ENCODE measurements at regions not wholly inside any gene's neighbourhood (a gene's known extent, or its start where the extent isn't known, plus 50 kb on each side); places are given as distances from the start of the nearest gene placed in this dataset.
A peak's percentile ranks its signal among the peaks of the same experiment; 100 is the strongest.

DNA sequence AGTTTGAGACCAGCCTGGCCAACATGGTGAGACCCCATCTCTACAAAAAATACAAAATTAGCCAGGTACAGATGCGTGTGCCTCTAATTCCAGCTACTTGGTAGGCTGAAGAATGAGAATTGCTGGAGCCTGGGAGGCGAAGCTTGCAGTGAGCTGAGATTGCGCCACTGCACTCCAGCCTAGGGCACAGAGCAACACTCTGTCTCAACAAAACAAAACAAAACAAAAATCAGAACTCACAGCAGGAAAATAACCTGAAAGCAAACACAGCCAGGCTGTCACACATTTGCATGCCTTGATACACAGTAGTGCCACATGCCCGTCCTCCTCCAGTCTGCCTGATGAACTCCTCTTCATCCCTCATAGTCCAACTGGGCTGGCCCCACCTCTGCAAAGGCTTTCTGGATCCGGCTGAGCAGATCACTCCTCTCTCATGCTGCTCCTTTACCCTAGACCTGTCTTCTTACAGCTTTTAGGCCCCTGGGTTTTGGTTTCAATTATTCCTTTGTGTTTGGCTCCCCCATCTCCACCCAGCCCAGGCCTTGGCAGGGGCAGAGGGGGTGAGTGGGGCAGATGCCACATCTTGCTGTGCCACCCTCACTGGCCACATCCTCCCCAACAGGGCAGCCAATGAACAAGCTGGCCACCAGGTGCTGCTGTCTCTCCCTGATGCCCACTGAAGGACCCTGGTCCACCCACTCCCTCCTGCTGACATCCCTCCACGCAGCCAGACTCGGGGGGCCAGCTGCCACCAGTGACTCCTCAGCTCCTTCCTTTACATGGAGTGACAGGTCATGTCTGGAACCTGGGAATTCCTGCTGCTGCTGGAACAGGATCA is 62.0 kb upstream of the GGTA1 start:
- Histone ChIP-seq H3K27ac (ENCODE audit: insufficient read length, low read depth, low read length) (no peak overlapping the region), H4K91ac (ENCODE audit: insufficient read length, low read depth, low read length) (no peak overlapping the region), H3K4ac (ENCODE audit: low read depth, low read length) (no peak overlapping the region), H2BK15ac (ENCODE audit: low read depth, low read length) (no peak overlapping the region), H3K23ac (ENCODE audit: insufficient read length, low read depth, low read length) (no peak overlapping the region), H3T11ph (ENCODE audit: low read length) (no peak overlapping the region), H3K4me1 (ENCODE audit: insufficient read depth, low read length) (peaks cover 4% of the 10 kb centered on the region; the same call in 1 of the 2 replicates), H3K56ac (ENCODE audit: insufficient read length, low read depth, low read length) (no peak overlapping the region), H3K9me3 (ENCODE audit: control insufficient read depth, low read depth, low read length) (no peaks in the 10 kb centered on the region), H3K9ac (ENCODE audit: extremely low read depth, insufficient read length, low read length) (no peak overlapping the region), H3K79me2 (ENCODE audit: insufficient read depth, low read length) (no peaks in the 10 kb centered on the region), H4K20me1 (ENCODE audit: control insufficient read depth, insufficient read depth, insufficient read length) (no peaks in the 10 kb centered on the region), H3K23me2 (ENCODE audit: insufficient read length, low read depth, low read length, poor library complexity, severe bottlenecking) (no peaks in the 10 kb centered on the region), H2BK20ac (ENCODE audit: low read depth, low read length, poor library complexity, severe bottlenecking) (no peak overlapping the region), H3K27me3 (ENCODE audit: insufficient read depth, low read length) (no peaks in the 10 kb centered on the region), H3K18ac (ENCODE audit: insufficient read length, low read depth, low read length) (no peak overlapping the region), H4K5ac (ENCODE audit: insufficient read length, low read depth, low read length) (no peak overlapping the region), H3K14ac (ENCODE audit: insufficient read depth, low read length) (no peak overlapping the region; the same call in 1 of the 2 replicates), H2BK5ac (ENCODE audit: insufficient read length, low read length) (no peak overlapping the region), H4K8ac (replicated peaks; ENCODE audit: insufficient read length, low read depth, low read length) (no peak overlapping the region), H3K4me2 (ENCODE audit: insufficient read depth, insufficient read length, low read length) (no peak overlapping the region), H2BK120ac (ENCODE audit: low read depth, low read length, poor library complexity, severe bottlenecking) (no peak overlapping the region), H2AK5ac (ENCODE audit: insufficient read length, low read length) (no peak overlapping the region), H2AFZ (ENCODE audit: low read length) (no peak overlapping the region), H3K79me1 (ENCODE audit: insufficient read depth, low read depth, low read length, poor library complexity, severe bottlenecking) (no peaks in the 10 kb centered on the region), H2BK12ac (ENCODE audit: insufficient read length, low read depth, low read length) (no peak overlapping the region)
- H3K9me3 Mint-ChIP-seq: no peaks in the 10 kb centered on the region
- DNase-seq: no peak
- H3K36me3 Mint-ChIP-seq (ENCODE audit: insufficient read depth in 1 of 3, low read depth in 3 of 3): no peaks in the 10 kb centered on the region; a peak in 1 of 7 replicates
- H3K27ac Mint-ChIP-seq: peak overlapping the region in 1 of 3 experiments; percentile 44; a peak in 1 of 7 replicates
- H3K4me3 Mint-ChIP-seq: no peak overlapping the region
- H3K4me1 Mint-ChIP-seq: peaks cover 16 to 41% of the 10 kb centered on the region in 2 experiments
- WGBS (ENCODE audit: extremely low coverage, insufficient read length, low lambda C conversion rate): no CpG with 5 or more reads among the region's 7 CpGs
- H3K27me3 Mint-ChIP-seq (ENCODE audit: low read depth): peaks cover 13% of the 10 kb centered on the region
- TF ChIP-seq, protein P1, sequence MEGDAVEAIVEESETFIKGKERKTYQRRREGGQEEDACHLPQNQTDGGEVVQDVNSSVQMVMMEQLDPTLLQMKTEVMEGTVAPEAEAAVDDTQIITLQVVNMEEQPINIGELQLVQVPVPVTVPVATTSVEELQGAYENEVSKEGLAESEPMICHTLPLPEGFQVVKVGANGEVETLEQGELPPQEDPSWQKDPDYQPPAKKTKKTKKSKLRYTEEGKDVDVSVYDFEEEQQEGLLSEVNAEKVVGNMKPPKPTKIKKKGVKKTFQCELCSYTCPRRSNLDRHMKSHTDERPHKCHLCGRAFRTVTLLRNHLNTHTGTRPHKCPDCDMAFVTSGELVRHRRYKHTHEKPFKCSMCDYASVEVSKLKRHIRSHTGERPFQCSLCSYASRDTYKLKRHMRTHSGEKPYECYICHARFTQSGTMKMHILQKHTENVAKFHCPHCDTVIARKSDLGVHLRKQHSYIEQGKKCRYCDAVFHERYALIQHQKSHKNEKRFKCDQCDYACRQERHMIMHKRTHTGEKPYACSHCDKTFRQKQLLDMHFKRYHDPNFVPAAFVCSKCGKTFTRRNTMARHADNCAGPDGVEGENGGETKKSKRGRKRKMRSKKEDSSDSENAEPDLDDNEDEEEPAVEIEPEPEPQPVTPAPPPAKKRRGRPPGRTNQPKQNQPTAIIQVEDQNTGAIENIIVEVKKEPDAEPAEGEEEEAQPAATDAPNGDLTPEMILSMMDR (conservative IDR thresholded peaks at IDR 0.05): no peak
